ENCODE measurements at regions not wholly inside any gene's neighbourhood (a gene's known extent, or its start where the extent isn't known, plus 50 kb on each side); places are given as distances from the start of the nearest gene placed in this dataset.
"Not testable (repeated sequence)": the region's sequence is repeated elsewhere in the genome, so short reads cannot be mapped to it uniquely, and the experiment has no call there.

- DNase-seq = peak; percentile 26
These were observed 102.2 kb downstream of the TNFRSF13B start for GRCh38 chr17:16869531-16870252.

- not testable (repeated sequence) for DNase-seq
These were observed 103.3 kb downstream of the TNFRSF13B start for GRCh38 chr17:16868616-16869015.

GRCh38 chr17:16867545-16867944 is 104.4 kb downstream of the TNFRSF13B start:
- not testable (repeated sequence) for DNase-seq

- DNase-seq = not testable (repeated sequence)
These were observed 105.1 kb downstream of the TNFRSF13B start for GRCh38 chr17:16866841-16867240.

GRCh38 chr17:16866436-16866835 is 105.5 kb downstream of the TNFRSF13B start:
- DNase-seq = no peak

GRCh38 chr17:16865704-16866103 is 106.2 kb downstream of the TNFRSF13B start:
- not testable (repeated sequence) for DNase-seq

- DNase-seq = not testable (repeated sequence)
These were observed 106.8 kb downstream of the TNFRSF13B start for GRCh38 chr17:16865077-16865613.

- not testable (repeated sequence) for DNase-seq
These were observed 107.3 kb downstream of the TNFRSF13B start for GRCh38 chr17:16864462-16865076.

- not testable (repeated sequence) for DNase-seq
These were observed 110.8 kb downstream of the TNFRSF13B start for GRCh38 chr17:16861152-16861551.

- DNase-seq = not testable (repeated sequence)
These were observed 111.5 kb downstream of the TNFRSF13B start for GRCh38 chr17:16860467-16860866.

- not testable (repeated sequence) for DNase-seq
These were observed 112.4 kb downstream of the TNFRSF13B start for GRCh38 chr17:16859515-16859914.

GRCh38 chr17:16857746-16858145 is 114.2 kb downstream of the TNFRSF13B start:
- DNase-seq = not testable (repeated sequence)

GRCh38 chr17:16856846-16857245 is 115.1 kb downstream of the TNFRSF13B start:
- DNase-seq = not testable (repeated sequence)

GRCh38 chr17:16856171-16856570 is 115.7 kb downstream of the TNFRSF13B start:
- not testable (repeated sequence) for DNase-seq

GRCh38 chr17:16854636-16855035 is 117.3 kb downstream of the TNFRSF13B start:
- not testable (repeated sequence) for DNase-seq

GRCh38 chr17:16853661-16854320 is 118.1 kb downstream of the TNFRSF13B start:
- no peak for DNase-seq

GRCh38 chr17:16849861-16850260 is 122.1 kb downstream of the TNFRSF13B start:
- not testable (repeated sequence) for DNase-seq

- not testable (repeated sequence) for DNase-seq
These were observed 122.9 kb downstream of the TNFRSF13B start for GRCh38 chr17:16848997-16849396.

GRCh38 chr17:16845098-16845497 is 126.8 kb downstream of the TNFRSF13B start:
- DNase-seq = not testable (repeated sequence)

GRCh38 chr17:16844669-16845068 is 127.2 kb downstream of the TNFRSF13B start:
- not testable (repeated sequence) for DNase-seq

- DNase-seq = not testable (repeated sequence)
These were observed 128.4 kb downstream of the TNFRSF13B start for GRCh38 chr17:16843511-16843910.

GRCh38 chr17:16842346-16842745 is 129.6 kb downstream of the TNFRSF13B start:
- DNase-seq = not testable (repeated sequence)

GRCh38 chr17:16841896-16842295 is 130.0 kb downstream of the TNFRSF13B start:
- DNase-seq = not testable (repeated sequence)
